Endothelial cell of umbilical vein (primary cell): ENCODE measurements at regions not wholly inside any gene's neighbourhood (a gene's known extent, or its start where the extent isn't known, plus 50 kb on each side); places are given as distances from the start of the nearest gene placed in this dataset.

Experiments
- CTCF ChIP-seq, 2 donors: IDR thresholded peaks; 1 replicate in 1 of 2; 2 replicates in 1 of 2; pipeline ENCODE4 v1.5.1; 2011; ENCODE audit warnings: low read length in 2 of 2, mild to moderate bottlenecking in 2 of 2, moderate library complexity in 2 of 2, control low read depth in 1 of 2, inconsistent platforms in 1 of 2, low read depth in 1 of 2; ENCODE audit not compliant: insufficient read depth in 1 of 2; ENCODE audit errors: extremely low read depth in 1 of 2
- FOS ChIP-seq: IDR thresholded peaks from 2 replicates; pipeline ENCODE4 v1.6.1; 2011; ENCODE audit warnings: mild to moderate bottlenecking, low read length, moderate library complexity, borderline replicate concordance; ENCODE audit not compliant: insufficient read depth
- POLR2A ChIP-seq: IDR thresholded peaks from 2 replicates; pipeline ENCODE4 v1.6.1; 2012; ENCODE audit warnings: low read depth, mild to moderate bottlenecking, control low read depth, low read length

GRCh38 chr2:4718777-4719176 lies 973.4 kb upstream of the SOX11 start:
- TF ChIP-seq FOS (no peak), CTCF (IDR thresholded peaks at IDR 0.05; ENCODE audit: extremely low read depth in 1 of 2, insufficient read depth in 1 of 2, low read depth in 1 of 2, low read length in 2 of 2) (no peak), POLR2A (no peak)
